ENCODE measurements at regions not wholly inside any gene's neighbourhood (a gene's known extent, or its start where the extent isn't known, plus 50 kb on each side); places are given as distances from the start of the nearest gene placed in this dataset.
"Not testable (repeated sequence)": the region's sequence is repeated elsewhere in the genome, so short reads cannot be mapped to it uniquely, and the experiment has no call there.

- no peak for DNase-seq
Measured at GRCh38 chr22:49674479-49675050, 153.1 kb downstream of the BRD1 start.

GRCh38 chr22:49673048-49673447, 154.6 kb downstream of the BRD1 start:
- no peak for DNase-seq

GRCh38 chr22:49672014-49672516, 155.6 kb downstream of the BRD1 start:
- DNase-seq: no peak

- no peak for DNase-seq
Measured at GRCh38 chr22:49671331-49672013, 156.2 kb downstream of the BRD1 start.

GRCh38 chr22:49670456-49671330, 157.0 kb downstream of the BRD1 start:
- no peak for DNase-seq

DNA sequence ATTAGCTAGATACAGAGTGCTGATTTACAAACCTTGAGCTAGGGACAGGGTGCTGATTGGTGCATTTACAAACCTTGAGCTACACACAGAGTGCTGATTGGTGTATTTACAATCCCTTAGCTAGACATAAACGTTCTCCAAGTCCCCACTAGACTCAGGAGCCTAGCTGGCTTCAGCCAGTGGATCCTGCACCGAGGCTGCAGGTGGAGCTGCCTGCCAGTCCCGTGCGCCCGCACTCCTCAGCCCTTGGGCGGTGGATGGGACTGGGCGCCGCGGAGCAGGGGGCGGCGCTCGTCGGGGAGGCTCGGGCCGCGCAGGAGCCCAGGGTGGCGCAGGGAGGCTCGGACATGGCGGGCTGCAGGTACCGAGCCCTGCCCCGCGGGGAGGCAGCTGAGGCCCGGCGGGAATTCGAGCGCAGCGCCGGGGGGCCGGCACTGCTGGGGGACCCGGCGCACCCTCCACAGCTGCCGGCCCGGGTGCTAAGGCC, 157.7 kb downstream of the BRD1 start:
- DNase-seq: not testable (repeated sequence)

DNA sequence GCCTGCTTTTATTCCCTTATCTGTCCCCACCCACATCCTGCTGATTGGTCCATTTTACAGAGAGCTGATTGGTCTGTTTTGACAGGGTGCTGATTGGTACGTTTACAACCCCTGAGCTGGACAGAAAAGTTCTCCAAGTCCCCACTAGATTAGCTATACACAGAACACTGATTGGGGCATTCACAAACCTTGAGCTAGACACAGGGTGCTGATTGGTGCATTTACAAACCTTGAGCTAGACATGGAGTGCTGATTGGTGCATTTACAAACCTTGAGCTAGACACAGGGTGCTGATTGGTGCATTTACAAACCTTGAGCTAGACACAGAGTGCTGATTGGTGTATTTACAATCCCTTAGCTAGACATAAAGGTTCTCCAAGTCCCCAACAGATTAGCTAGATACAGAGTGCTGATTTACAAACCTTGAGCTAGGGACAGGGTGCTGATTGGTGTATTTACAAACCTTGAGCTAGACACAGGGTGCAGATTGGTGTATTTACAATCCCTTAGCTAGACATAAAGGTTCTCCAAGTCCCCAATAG, 158.2 kb downstream of the BRD1 start:
- not testable (repeated sequence) for DNase-seq

DNA sequence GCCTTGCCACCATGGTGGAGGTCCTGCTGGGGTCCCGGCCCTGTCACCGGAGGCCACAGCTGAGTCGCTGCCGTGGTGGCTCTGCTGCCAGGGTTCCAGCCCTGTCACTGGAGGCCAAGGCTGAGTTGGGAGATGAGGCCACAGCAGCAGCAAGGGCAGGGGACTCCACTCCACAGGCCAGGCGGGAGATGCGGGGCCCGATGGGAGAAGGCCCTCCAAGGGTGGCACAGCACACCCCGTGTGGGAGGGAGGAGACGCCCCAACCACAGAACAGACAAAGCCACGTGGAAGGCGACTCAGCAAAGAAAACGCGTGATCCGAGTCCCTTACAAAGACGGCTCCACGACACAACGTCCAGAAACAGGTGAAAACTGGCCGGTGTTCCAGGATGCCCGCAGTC, 159.3 kb downstream of the BRD1 start:
- DNase-seq: no peak

- no peak for DNase-seq
Measured at GRCh38 chr22:49667236-49667635, 160.4 kb downstream of the BRD1 start.

GRCh38 chr22:49666146-49666809, 161.4 kb downstream of the BRD1 start:
- no peak for DNase-seq

DNA sequence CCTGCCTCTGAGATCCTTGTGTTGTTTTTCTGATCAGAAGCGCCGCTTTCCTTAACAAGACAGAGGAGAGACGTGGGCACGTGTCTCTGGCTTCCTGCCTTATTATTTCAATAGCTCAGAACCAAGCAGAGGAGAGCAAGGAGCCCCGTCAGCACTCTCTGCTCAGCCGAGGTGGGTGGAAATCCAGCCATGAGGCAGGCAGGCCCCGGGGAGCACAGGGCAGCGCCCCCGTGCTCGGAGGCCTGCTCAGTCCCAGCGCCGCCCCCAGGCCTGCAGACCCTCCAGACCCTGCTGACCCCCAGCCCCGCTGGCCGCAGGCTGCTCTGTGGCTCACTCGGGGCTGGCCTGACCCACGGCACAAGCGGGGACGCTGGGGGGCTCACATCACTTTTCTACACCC, 162.8 kb downstream of the BRD1 start:
- DNase-seq: no peak

- no peak for DNase-seq
Measured at GRCh38 chr22:49664371-49664881, 163.2 kb downstream of the BRD1 start.

- DNase-seq: no peak
Measured at GRCh38 chr22:49663823-49664222, 163.8 kb downstream of the BRD1 start.

- no peak for DNase-seq
Measured at GRCh38 chr22:49663311-49663711, 164.4 kb downstream of the BRD1 start.

DNA sequence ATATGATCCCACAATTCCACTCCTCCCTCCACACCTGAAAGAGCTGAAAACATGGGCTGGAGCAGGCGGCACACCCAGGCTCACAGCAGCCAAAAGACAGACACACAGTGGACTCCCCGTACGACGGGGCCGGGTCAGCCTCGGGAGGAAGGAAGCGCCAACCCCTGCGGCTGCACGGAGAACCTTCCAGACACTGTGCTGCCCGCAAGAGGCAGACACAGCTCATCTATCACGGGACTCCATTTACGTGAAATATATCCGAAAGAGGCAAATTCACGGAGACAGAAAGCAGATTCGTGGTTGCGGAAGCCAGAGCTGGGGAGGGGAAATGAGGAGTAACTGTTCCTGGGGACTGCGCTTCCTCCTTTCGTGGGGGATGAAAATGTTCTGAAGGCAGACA, 165.0 kb downstream of the BRD1 start:
- DNase-seq: no peak

GRCh38 chr22:49660794-49661781, 166.6 kb downstream of the BRD1 start:
- DNase-seq: no peak

DNA sequence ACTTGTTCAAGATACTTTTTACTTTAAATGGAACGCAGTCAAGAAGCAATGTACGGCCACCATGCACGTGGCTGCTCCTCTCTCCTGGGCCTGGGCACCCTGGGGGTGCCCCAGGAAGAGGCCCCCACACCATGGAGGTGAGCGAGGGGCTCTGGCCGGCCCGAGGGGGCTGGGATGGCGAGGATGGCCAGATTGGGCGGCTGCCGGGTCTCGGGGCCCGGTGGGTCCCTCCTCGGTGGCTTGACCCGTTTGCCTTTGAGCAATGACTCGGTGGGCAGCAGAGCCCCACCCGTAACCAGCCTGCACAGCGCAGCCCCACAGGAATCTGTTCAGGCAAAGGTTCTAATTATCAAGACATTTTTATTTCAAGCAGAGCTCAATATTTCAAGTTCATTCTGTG, 167.4 kb downstream of the BRD1 start:
- DNase-seq: no peak

- no peak for DNase-seq
Measured at GRCh38 chr22:49659924-49660315, 167.8 kb downstream of the BRD1 start.

- DNase-seq: no peak
Measured at GRCh38 chr22:49659281-49659923, 168.3 kb downstream of the BRD1 start.

DNA sequence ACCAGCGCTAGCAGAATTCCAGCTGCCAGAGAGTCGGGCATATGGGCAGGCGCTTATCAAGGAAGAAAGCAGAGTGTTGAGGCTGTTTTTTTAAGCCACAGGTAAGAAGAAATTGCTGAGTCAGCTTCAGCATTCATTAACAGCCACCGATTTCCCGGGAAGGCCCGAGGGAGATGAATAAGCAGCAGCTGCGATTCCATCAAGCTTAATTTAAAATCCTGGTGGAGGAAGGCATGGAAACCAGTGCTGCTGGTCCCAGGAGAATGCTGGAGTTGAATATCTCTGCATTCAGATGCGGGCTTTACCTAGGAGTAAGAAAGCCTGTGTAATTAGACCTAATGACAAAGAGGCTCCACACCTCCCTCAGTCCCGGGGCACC, 168.8 kb downstream of the BRD1 start:
- no peak for DNase-seq

Measured in SW 1271 (cell line).